ENCODE measurements at regions not wholly inside any gene's neighbourhood (a gene's known extent, or its start where the extent isn't known, plus 50 kb on each side); places are given as distances from the start of the nearest gene placed in this dataset.

DNA sequence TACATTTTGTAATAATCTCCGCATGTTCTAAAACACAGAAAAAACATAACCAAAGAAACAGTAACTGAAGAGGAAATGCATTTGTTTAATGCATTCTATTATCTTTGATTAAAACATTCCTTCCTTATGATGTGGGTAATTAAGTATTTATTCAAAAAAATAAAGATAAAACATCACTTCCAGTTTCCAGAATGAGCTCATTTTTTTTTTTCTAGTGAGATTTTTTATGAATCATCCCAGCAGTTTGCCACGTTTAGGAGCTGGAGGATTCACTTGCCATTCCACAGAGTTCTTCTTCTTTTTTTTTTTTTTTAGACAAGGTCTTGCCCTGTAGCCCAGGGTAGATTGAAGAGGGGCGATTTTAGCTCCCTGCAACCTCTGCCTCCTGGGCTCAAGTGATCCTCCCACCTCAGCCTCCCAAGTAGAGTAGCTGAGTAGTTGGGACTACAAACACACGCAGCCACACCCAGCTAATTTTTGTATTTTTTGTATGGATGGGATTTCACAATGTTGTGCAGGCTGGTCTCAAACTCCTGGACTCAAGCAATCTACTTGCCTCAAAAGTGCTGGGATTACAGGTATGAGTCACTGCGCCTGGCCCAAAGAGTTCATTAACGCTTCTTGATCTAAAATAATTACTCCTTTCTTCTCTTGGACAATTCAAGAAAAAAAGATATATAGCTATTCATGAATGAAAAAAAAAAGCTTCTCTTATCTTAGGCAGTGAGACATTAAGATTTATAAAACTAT, 177.3 kb downstream of the DKK1 start:
- TF ChIP-seq TAF1 (IDR thresholded peaks at IDR 0.05; ENCODE audit: low read depth) (no peak), MXI1 (conservative IDR thresholded peaks at IDR 0.05; ENCODE audit: poor library complexity, severe bottlenecking) (no peak), EZH2 (IDR thresholded peaks at IDR 0.05; ENCODE audit: borderline replicate concordance, insufficient read depth, low read length, poor library complexity, severe bottlenecking) (no peak)
- TF ChIP-seq, protein P1, sequence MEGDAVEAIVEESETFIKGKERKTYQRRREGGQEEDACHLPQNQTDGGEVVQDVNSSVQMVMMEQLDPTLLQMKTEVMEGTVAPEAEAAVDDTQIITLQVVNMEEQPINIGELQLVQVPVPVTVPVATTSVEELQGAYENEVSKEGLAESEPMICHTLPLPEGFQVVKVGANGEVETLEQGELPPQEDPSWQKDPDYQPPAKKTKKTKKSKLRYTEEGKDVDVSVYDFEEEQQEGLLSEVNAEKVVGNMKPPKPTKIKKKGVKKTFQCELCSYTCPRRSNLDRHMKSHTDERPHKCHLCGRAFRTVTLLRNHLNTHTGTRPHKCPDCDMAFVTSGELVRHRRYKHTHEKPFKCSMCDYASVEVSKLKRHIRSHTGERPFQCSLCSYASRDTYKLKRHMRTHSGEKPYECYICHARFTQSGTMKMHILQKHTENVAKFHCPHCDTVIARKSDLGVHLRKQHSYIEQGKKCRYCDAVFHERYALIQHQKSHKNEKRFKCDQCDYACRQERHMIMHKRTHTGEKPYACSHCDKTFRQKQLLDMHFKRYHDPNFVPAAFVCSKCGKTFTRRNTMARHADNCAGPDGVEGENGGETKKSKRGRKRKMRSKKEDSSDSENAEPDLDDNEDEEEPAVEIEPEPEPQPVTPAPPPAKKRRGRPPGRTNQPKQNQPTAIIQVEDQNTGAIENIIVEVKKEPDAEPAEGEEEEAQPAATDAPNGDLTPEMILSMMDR (IDR thresholded peaks at IDR 0.05; ENCODE audit: poor library complexity, severe bottlenecking): no peak

All from neural cell (in vitro differentiated cells).